HG02852 (cell line): ENCODE measurements at regions not wholly inside any gene's neighbourhood (a gene's known extent, or its start where the extent isn't known, plus 50 kb on each side); places are given as distances from the start of the nearest gene placed in this dataset.
A peak's percentile ranks its signal among the peaks of the same experiment; 100 is the strongest.

Experiments
- ATAC-seq: cut with Tn5 transposase; IDR thresholded peaks from one replicate; pipeline ENCODE4 v1.9.1; 2021; ENCODE audit warnings: mild to moderate bottlenecking, moderate library complexity; ENCODE audit not compliant: unreplicated experiment

GRCh38 chr6:138607478-138608433 lies 108.5 kb upstream of the NHSL1 start:
- no peak for ATAC-seq

- ATAC-seq: no peak
Measured at GRCh38 chr6:138608896-138609295, 109.6 kb upstream of the NHSL1 start.

DNA sequence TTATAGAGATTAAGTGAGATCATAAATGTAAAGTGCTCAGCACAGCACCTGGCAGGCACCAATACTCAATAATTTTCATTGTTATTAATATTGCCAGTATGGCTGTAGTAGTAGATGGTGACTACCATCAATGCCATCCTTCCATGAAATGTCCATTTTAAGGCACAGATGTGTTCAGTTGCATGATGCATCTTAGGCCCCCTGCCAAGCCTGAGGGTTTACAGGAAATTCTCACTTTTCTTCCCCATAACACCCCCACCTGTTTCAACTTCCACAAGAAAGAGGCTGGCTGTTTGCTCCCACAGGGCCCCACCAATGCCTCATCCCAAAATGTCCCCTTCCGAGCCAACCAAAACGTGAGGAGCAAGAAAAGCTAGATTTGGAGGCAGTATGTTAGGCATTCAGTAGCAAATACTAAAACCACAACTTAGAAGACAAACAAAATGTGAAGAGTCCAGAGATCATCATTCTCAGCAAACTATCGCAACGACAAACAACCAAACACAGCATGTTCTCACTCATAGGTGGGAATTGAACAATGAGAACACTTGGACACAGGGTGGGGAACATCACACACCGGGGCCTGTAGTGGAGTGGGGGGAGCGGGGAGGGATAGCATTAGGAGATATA lies 110.6 kb upstream of the NHSL1 start:
- no peak for ATAC-seq

DNA sequence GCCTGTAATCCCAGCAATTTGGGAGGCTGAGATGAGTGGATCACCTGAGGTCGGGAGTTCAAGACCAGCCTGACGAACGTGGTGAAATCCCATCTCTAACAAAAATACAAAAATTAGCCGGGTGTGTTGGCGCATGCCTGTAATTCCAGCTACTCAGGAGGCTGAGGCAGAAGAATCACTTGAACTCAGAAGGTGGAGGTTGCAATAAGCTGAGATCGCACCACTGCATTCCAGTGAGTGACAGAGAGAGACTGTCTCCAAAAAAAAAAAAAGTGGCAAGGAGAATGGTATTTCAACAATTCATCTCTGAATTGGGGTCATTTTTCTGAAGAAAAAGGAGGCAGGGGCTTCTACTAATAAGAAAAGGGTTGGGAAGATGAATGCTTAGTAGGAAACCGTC lies 111.5 kb upstream of the NHSL1 start:
- ATAC-seq: no peak

GRCh38 chr6:138614151-138614550 lies 114.9 kb upstream of the NHSL1 start:
- ATAC-seq: no peak

DNA sequence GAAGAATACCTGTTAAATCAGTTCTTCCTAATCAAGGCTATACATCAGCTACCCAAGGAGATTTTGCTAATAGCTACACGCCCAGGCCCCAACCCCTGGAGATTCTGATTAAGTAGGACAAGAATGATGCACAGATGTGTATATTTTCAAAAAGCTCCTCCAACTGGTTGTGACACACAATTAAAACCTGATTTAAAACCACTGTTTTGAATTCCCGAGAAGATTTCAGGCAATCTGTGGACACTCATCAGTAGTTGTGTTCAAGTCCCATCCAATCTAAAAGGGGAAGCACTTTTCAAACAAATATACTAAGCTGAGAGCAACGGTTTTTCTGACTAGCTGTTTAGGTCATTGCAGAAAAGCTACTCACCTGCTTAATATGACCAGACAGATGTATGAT lies 118.9 kb upstream of the NHSL1 start:
- ATAC-seq: no peak

- ATAC-seq: no peak
Measured at GRCh38 chr6:138620630-138621029, 121.3 kb upstream of the NHSL1 start.

DNA sequence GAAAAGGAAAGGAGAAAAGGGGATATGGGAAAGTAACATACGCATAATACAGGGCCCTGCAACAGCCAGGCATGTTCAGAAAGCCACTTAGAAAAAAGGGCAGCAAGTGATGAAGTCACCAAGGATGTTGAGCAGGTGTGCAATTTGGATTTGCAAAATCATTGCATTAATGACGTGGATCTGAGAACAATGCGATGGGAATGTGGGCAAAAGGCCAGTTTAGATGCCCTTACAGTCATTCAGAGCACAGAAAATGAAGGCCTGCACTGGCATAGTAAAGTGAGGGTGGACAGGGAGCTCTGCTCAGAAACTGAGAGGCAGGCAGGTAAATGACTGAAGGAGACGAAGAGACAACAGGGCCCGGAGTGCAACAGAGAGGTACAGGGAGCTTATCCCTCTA lies 123.7 kb upstream of the NHSL1 start:
- ATAC-seq: no peak

GRCh38 chr6:138631566-138631965 lies 132.3 kb upstream of the NHSL1 start:
- ATAC-seq: no peak

DNA sequence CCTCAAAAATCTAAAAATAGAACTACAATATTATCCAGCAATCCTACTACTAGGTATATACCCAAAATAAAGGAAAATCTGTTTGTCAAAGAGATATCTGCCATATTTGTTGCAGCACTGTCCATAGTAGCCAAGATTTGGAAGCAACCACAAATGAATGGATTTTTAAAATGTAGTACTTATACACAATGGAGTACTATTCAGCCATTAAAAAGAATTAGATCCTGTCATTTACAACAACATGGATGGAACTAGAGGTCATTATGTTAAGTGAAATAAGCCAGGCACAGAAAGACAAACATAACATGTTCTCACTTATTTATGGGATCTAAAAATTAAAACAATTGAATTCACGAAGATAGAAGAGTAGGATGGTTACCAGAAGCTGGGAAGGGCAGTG lies 135.7 kb upstream of the CCDC28A start:
- no peak for ATAC-seq

GRCh38 chr6:138638604-138639003 lies 135.0 kb upstream of the CCDC28A start:
- ATAC-seq: no peak

- no peak for ATAC-seq
Measured at GRCh38 chr6:138640028-138640427, 133.5 kb upstream of the CCDC28A start.

DNA sequence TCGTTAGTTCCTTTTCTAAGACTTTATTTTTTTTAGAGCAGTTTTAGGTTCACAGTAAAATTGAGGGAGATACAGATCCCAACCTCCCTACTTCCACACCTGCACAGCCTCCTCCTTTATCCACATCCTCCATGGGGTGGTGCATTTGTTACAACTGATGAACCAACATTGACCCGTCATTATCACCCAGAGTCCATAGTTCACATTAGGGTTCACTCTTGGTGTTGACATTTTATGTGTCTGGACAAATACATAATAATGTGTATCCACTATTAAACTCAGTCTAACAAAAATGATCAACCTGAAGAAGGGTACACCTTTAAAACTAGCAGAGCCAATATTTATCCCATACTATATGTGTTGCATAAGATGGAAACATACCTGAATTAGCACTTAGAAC lies 130.4 kb upstream of the CCDC28A start:
- no peak for ATAC-seq

- no peak for ATAC-seq
Measured at GRCh38 chr6:138645976-138646640, 127.5 kb upstream of the CCDC28A start.

DNA sequence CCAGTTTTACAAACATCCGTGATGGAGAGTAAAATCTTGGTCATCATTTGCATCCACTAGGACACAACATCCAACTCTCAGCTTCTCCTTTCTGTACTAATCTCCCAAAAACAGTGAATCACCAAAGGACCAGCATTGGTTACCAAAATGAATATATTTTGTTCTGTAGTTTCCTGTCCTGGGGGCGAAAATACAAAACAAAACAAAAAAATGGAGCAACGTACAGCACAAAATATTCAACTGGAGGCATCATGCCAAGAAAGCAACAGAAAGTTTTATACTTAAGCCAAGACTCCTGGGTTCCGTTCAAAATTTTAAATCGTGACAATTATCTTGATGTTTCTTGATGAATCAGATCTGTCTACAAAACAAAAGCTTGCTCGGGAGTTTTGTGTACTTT lies 126.6 kb upstream of the CCDC28A start:
- no peak for ATAC-seq

DNA sequence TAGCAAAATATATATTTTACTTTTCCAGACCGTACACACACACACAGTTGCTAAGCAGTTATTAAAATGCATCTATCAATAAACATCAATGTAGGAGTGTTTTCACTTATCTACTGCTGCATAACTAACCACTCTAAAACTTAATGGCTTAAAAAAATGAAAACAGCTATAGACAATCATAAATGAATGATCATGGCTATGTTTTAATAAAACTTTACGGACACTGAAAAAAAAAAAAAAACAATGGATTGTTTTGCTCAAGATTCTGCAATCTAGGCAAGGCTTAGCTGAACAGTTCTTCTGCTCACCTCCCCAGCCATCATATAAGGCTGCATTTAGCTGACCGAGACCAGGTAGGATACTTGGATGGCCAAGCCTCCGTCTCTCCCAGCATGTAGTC lies 125.4 kb upstream of the CCDC28A start:
- no peak for ATAC-seq

- no peak for ATAC-seq
Measured at GRCh38 chr6:138651491-138651890, 122.1 kb upstream of the CCDC28A start.

- no peak for ATAC-seq
Measured at GRCh38 chr6:138652824-138653223, 120.7 kb upstream of the CCDC28A start.

DNA sequence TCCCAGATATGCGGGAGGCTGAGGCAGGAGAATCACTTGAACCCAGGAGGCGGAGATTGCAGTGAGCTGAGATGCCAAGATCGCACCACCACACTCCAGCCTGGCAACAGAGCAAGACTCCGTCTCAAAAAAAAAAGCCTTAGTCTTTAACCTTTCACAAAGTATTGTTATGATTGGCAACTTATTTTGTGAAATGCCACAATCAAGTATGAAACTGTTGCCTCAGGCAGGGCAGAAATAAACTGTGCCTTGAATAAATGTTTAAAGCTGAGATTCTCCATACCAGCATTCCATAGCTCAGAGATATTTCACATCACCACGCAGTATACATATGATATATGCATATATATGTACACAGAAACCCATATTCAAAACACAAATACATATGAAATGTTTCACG lies 120.1 kb upstream of the CCDC28A start:
- no peak for ATAC-seq

DNA sequence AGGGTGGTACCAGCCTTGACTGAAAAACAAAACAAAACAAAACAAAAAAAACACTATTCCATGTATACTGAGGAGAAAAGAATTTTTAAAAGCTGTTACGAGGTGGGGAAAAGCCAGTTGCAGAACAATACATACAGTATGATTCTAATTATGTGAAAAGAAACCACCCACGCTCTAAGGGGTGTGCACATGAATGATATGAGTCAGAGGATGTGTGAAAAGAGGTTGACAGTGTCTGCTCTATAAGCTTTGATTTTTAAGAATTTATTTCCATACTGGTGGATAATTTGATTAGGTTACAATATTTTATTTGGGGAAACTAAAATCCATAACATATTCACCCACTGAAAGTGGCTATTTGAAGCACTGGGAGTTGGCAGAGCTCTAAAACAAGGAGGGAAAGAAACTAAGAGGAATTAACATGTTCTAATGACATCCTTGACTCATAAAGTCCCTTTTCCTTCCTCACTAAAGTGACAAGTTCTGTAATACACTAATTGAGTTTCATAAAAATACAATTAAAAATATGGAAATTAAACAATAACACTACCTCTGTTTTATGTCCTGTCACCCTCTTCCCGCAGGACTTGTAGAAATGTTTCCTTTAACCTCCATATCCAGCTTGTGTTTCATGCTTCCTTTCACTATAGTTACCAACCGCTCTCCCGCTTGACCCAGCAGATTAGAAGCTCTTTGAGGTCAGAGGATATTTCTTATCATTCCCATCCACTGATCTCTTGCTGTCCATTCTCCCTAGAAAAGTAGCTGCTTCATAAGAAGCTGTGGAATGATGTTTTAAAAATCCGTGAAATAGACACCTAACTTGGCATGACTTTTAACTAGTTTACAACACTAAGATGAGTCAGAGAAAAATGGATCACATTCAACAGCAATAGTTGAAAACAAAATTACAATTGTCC lies 118.6 kb upstream of the CCDC28A start:
- peak; percentile 100 for ATAC-seq

DNA sequence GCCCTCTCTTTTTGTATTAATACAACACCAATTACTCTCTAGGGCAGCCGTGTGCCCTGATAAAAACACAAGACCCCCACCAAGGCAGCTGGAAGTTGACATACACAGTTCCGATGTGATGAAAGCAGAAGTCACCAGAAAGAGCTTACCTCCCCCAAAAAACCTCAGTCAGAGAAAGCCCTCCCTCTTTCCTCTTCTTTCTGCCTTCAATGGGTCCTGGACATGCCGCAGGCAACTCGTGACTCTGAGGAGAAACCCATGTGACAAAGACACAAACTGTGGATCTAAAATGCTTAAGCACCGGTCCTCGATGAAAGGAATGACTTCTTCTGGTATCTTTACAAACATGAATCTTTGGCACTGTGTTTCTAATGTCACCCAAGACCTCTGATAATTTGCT lies 117.7 kb upstream of the CCDC28A start:
- no peak for ATAC-seq
